HG03439 (cell line): ENCODE measurements at regions not wholly inside any gene's neighbourhood (a gene's known extent, or its start where the extent isn't known, plus 50 kb on each side); places are given as distances from the start of the nearest gene placed in this dataset.

ENCODE experiments used
- ATAC-seq: cut with Tn5 transposase; IDR thresholded peaks from one replicate; pipeline ENCODE4 v1.9.1; 2021; ENCODE audit warnings: mild to moderate bottlenecking, moderate library complexity; ENCODE audit not compliant: unreplicated experiment

- ATAC-seq, result no peak
Measured at GRCh38 chr5:67259548-67260215, 63.1 kb upstream of the CD180 start.

DNA sequence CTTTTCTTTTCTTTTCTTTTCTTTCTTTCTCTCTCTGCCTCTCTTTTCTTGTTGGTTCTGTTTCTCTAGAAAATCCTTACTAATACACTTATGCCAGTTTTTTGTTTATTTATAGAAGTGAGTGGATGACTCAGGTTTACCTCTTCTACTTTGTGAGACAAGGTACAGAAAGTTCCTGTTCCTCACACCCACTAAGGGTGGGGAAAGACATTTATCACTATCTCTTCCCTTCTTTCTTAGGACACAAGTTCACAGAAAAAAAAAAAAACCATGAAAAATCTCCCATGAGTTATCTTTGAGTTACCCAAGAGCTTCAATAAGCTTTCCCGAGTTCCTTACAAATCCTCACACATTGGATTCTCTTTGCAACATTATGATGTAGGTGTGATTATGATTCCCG, 60.9 kb upstream of the CD180 start:
- ATAC-seq, result no peak

- no peak for ATAC-seq
Measured at GRCh38 chr5:67257077-67257476, 60.5 kb upstream of the CD180 start.

DNA sequence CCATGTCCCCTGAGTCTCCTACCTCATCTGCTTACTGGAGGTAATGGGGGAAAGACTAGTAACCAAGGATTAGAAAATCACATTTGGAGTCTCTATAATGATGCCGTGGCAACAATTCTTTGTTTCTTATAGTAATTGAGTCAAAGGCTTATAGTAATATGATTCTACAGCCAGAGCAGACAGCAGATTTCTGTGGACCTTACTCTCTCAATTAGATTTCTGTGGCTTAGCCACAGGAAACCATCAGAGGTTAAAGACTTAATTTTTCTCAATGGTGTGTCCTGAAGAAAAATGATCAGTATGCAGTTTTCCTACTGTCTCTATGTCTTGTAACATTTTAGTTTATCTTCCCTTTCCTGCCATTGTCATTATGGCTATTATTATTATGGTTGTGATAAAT, 59.3 kb upstream of the CD180 start:
- ATAC-seq, result no peak

- no peak for ATAC-seq
Measured at GRCh38 chr5:67253911-67254310, 57.3 kb upstream of the CD180 start.

DNA sequence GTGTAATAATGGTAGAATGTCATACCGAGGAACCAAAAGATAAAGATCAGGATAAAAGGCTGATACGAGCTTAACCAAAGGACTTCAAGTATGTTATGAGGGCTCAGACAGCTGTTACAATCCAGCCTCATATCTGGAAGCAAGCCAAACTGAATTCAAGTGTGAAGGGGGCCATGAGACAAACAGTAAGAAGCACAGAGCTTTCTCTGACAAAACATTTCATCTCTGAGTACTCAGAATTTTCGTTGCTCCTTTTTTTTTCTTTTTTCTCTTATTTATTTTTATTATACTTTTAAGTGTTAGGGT, 52.9 kb upstream of the CD180 start:
- ATAC-seq, result no peak

DNA sequence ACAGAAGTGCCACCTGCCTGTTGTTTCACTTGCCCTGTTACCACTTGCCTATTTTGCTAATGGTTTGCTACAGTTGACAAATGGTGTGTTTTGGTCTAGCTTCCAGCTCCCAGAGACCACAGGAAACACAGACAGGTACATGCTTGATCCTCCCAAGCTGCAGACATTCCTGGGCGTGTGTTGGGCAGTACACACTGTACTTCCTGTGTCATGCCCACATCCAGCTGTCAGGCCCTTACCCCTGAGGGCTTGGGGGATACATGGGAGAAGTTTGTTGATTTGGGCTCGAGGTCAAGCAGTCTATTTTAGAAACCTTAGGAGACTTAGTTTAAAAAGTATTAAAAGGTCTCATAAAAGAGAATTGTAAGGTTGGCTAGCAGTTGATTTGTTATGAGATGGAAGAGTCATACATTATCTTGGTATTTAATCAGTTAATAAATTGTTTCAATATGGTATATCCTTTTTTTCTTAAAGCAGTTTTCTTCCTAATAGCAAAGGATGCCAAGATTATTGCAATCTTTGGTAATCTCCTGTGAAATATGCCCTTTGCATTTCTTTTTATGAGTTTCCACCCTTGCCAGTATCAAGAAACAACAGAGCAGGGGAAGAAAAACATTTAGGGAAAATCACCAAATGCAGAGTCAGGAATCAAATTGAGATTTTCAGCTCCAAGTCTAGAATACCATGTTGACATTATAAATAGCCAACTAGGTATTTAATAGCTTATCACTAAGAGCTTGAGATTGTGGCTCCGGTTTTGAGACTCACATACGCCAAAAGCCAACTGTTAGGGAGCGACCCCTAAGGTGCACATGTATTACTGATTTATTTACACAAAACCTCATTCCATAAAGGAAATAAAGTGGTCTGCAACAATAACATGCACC, 52.3 kb upstream of the CD180 start:
- ATAC-seq, result no peak

DNA sequence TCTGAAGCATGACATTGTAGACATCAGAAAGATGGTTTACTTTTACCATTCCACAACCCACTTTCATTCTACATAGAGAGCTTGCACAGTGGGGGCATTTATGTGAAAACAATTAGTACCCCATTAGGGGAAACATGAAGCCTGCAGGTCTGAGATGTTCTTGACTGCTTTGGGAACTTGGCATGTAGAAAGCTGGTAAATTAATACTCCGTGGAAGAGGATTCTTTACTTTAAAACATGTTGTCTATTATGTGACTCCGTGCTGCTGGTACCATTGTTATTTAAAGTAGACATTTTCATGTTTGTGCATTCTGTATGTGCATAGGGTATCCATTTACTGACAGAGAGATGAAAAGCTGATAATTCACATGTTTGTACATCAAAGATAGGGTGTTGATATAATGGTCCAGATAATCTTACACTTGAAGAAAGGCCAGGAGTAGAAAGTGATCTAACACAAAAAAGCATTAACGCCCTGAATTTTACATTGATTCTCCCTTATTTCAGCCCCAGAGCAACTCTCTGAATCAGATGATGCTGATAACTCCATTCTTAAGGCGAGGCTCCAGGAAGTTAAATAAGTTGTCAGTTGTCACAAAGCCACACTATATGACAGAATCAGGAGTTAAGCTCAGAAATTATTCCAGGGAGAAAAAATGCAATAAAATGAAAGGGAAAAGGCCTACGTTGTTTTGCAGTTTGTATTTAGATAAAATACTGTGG, 50.1 kb upstream of the CD180 start:
- ATAC-seq, result no peak
